ENCODE measurements at regions not wholly inside any gene's neighbourhood (a gene's known extent, or its start where the extent isn't known, plus 50 kb on each side); places are given as distances from the start of the nearest gene placed in this dataset.

- TF ChIP-seq ZBTB33 (IDR thresholded peaks at IDR 0.05; ENCODE audit: extremely low read depth, insufficient replicate concordance, low read length) (no peak), CTCF (IDR thresholded peaks at IDR 0.05 in 2 of 3, conservative IDR thresholded peaks at IDR 0.05 in 1 of 3; ENCODE audit: borderline replicate concordance in 1 of 3, insufficient read depth in 1 of 3, low read depth in 2 of 3, low read length in 2 of 3) (no peak), REST (IDR thresholded peaks at IDR 0.05; ENCODE audit: low read depth) (no peak)
These were observed 837.2 kb upstream of the MIR17HG start for GRCh38 chr13:90510319-90510718.

All from HCT116 (cell line).